ENCODE measurements at regions not wholly inside any gene's neighbourhood (a gene's known extent, or its start where the extent isn't known, plus 50 kb on each side); places are given as distances from the start of the nearest gene placed in this dataset.
"Not testable (repeated sequence)": the region's sequence is repeated elsewhere in the genome, so short reads cannot be mapped to it uniquely, and the experiment has no call there.

GRCh38 chr2:176573612-176574483 is 304.6 kb downstream of the MTX2 start:
- no peak for DNase-seq (ENCODE audit: extremely low read depth, low read depth)
- no peak for TF ChIP-seq CTCF (IDR thresholded peaks at IDR 0.05; ENCODE audit: low read depth, low read length)

- no peak for DNase-seq (ENCODE audit: extremely low read depth, low read depth)
These were observed 305.4 kb downstream of the MTX2 start for GRCh38 chr2:176574484-176575236.

GRCh38 chr2:176575237-176575744 is 306.0 kb downstream of the MTX2 start:
- DNase-seq (ENCODE audit: extremely low read depth, low read depth) = no peak

More at GRCh38 chr2:176574484-176575236, 305.4 kb downstream of the MTX2 start:
- TF ChIP-seq CTCF (IDR thresholded peaks at IDR 0.05; ENCODE audit: low read depth, low read length) = no peak

GRCh38 chr2:176577054-176577453 is 307.8 kb downstream of the MTX2 start:
- DNase-seq (ENCODE audit: extremely low read depth, low read depth) = no peak
- TF ChIP-seq CTCF (IDR thresholded peaks at IDR 0.05; ENCODE audit: low read depth, low read length) = no peak

More at GRCh38 chr2:176575237-176575744, 306.0 kb downstream of the MTX2 start:
- no peak for TF ChIP-seq CTCF (IDR thresholded peaks at IDR 0.05; ENCODE audit: low read depth, low read length)

GRCh38 chr2:176578292-176578691 is 309.1 kb downstream of the MTX2 start:
- DNase-seq (ENCODE audit: extremely low read depth, low read depth) = not testable (repeated sequence)

GRCh38 chr2:176579608-176580007 is 310.4 kb downstream of the MTX2 start:
- no peak for TF ChIP-seq CTCF (IDR thresholded peaks at IDR 0.05; ENCODE audit: low read depth, low read length)
- no peak for DNase-seq (ENCODE audit: extremely low read depth, low read depth)

- no peak for DNase-seq (ENCODE audit: extremely low read depth, low read depth)
- no peak for TF ChIP-seq CTCF (IDR thresholded peaks at IDR 0.05; ENCODE audit: low read depth, low read length)
These were observed 312.4 kb downstream of the MTX2 start for GRCh38 chr2:176581557-176582165.
